ENCODE measurements at regions not wholly inside any gene's neighbourhood (a gene's known extent, or its start where the extent isn't known, plus 50 kb on each side); places are given as distances from the start of the nearest gene placed in this dataset.

DNA sequence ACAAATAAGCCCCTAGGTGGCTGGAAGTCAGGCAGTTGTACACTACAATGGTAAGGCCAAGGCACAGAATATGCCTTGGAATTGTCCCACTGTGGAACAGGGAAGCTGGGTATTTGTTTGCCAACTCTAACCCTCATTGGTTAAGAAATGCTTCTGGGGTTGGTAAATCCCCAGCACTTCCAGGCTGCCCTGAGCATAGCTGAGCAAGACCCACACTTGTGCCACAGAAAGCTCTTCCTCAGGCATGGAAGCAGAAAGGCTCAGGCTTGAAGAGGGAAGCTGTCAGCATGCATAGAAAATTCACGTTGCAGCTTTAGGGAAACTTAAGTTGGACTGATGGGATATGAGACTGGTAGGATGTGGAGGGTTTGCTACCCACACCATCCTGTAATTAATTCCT is 86.9 kb upstream of the PLCL2 start:
- no peaks in the 10 kb centered on the region for H3K36me3 ChIP-seq
- H3K27me3 ChIP-seq, result no peaks in the 10 kb centered on the region
- peaks cover 32 to 98% (median 63%) of the 10 kb centered on the region in 10 experiments for H3K4me1 ChIP-seq
- H3K4me3 ChIP-seq, result no peak overlapping the region
- H3K9ac ChIP-seq, result no peak overlapping the region
- H4K20me1 ChIP-seq, result no peaks in the 10 kb centered on the region
- peak overlapping the region in 8 of 11 experiments; percentile 5 to 92 (median 43); a peak in 11 of 22 replicates for H3K4me2 ChIP-seq
- TF ChIP-seq Cebpa-rat (IDR thresholded peaks at IDR 0.05), result no peak
- peaks cover 0 to 10% (median 0%) of the 10 kb centered on the region in 11 experiments; a peak in 3 of 22 replicates for H3K9me3 ChIP-seq (replicated peaks in 1 of 11)
- H3K27ac ChIP-seq, result peak overlapping the region in 6 of 11 experiments; percentile 0 to 42 (median 24); a peak in 8 of 22 replicates

DNA sequence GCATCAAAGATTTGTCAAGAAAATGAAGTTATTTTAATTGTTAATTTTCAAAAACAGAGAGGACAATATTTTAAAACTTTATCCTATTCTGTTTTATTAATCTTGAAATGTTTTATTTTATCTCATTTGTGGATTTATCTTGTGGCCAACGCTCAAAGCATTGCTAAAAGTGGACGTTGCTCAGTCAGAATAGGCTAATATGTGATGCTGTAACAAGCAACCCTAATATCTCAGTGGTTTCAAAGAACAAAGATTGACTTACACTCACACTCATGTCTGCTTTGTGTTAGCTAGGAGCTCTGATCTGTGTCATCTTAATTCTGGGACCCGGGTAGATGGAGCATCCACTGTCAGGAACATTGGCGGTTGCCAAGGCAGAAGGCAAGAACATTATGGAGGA is 86.0 kb upstream of the PLCL2 start:
- H3K9ac ChIP-seq, result no peak overlapping the region
- H3K4me3 ChIP-seq, result no peak overlapping the region
- peaks cover 0 to 12% (median 0%) of the 10 kb centered on the region in 11 experiments; a peak in 3 of 22 replicates for H3K9me3 ChIP-seq (replicated peaks in 1 of 11)
- no peaks in the 10 kb centered on the region for H4K20me1 ChIP-seq
- H3K27me3 ChIP-seq, result no peaks in the 10 kb centered on the region
- peak overlapping the region in 9 of 11 experiments; percentile 24 to 95 (median 90); a peak in 17 of 22 replicates for H3K27ac ChIP-seq
- no peaks in the 10 kb centered on the region for H3K36me3 ChIP-seq
- H3K4me1 ChIP-seq, result peaks cover 38 to 99% (median 71%) of the 10 kb centered on the region in 10 experiments
- TF ChIP-seq Cebpa-rat (IDR thresholded peaks at IDR 0.05), result no peak
- H3K4me2 ChIP-seq, result peak overlapping the region in 6 of 11 experiments; percentile 74 to 92 (median 79); a peak in 12 of 22 replicates

GRCh38 chr3:16800361-16800760 is 84.4 kb upstream of the PLCL2 start:
- TF ChIP-seq Cebpa-rat (IDR thresholded peaks at IDR 0.05), result no peak
- Histone ChIP-seq H3K27me3 (no peaks in the 10 kb centered on the region), H3K4me2 (peak overlapping the region; percentile 42 to 92 (median 77)), H3K4me1 (peaks cover 37 to 87% (median 69%) of the 10 kb centered on the region in 10 experiments), H3K4me3 (peak overlapping the region in 3 of 10 experiments; percentile 9 to 16 (median 15); a peak in 2 of 20 replicates), H3K9ac (peak overlapping the region in 9 of 11 experiments; percentile 24 to 78 (median 59); a peak in 16 of 22 replicates), H3K36me3 (no peaks in the 10 kb centered on the region), H3K27ac (peak overlapping the region; percentile 58 to 95 (median 86); a peak in 21 of 22 replicates), H3K9me3 (replicated peaks in 1 of 11) (peaks cover 0 to 28% (median 0%) of the 10 kb centered on the region in 11 experiments; a peak in 4 of 22 replicates), H4K20me1 (no peaks in the 10 kb centered on the region)

- H3K9me3 ChIP-seq (replicated peaks in 1 of 11), result peaks cover 0 to 28% (median 0%) of the 10 kb centered on the region in 11 experiments; a peak in 4 of 22 replicates
- peak overlapping the region; percentile 58 to 92 (median 76) for H3K4me2 ChIP-seq
- peak overlapping the region in 6 of 10 experiments; percentile 5 to 22 (median 14); a peak in 6 of 20 replicates for H3K4me3 ChIP-seq
- H3K9ac ChIP-seq, result peak overlapping the region in 10 of 11 experiments; percentile 40 to 78 (median 68); a peak in 20 of 22 replicates
- H3K27me3 ChIP-seq, result no peaks in the 10 kb centered on the region
- H3K4me1 ChIP-seq, result peaks cover 33 to 79% (median 64%) of the 10 kb centered on the region in 10 experiments
- no peaks in the 10 kb centered on the region for H3K36me3 ChIP-seq
- H3K27ac ChIP-seq, result peak overlapping the region; percentile 49 to 95 (median 86); a peak in 21 of 22 replicates
- no peaks in the 10 kb centered on the region for H4K20me1 ChIP-seq
- TF ChIP-seq Cebpa-rat (IDR thresholded peaks at IDR 0.05), result peak in 6 of 11 experiments; percentile 31 to 84 (median 54); a peak in 7 of 22 replicates
Observed at GRCh38 chr3:16801223-16801622, 83.5 kb upstream of the PLCL2 start.

DNA sequence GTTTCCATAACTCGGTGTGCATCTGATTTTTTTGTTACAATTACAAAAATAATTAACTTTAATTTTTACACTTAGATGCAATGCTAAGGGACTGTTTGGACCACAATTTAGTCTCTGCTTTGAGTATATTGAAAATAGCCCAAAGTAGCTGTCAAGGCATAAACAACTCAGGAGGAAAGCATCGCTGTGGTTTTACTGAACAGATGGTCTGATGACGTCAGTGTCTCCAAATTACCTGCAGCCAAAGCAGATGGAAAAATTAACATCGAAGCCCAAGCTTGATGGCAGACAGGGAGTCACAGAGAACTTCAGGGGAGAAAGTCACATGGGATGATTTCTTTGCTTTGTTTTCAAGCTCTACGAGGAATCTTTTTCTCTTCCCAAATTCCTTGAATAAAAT is 83.1 kb upstream of the PLCL2 start:
- no peaks in the 10 kb centered on the region for H4K20me1 ChIP-seq
- H3K9me3 ChIP-seq (replicated peaks in 1 of 11), result peaks cover 0 to 28% (median 0%) of the 10 kb centered on the region in 11 experiments; a peak in 4 of 22 replicates
- H3K27me3 ChIP-seq, result no peaks in the 10 kb centered on the region
- peak overlapping the region in 10 of 11 experiments; percentile 40 to 78 (median 68); a peak in 20 of 22 replicates for H3K9ac ChIP-seq
- peak overlapping the region; percentile 58 to 92 (median 76) for H3K4me2 ChIP-seq
- TF ChIP-seq Cebpa-rat (IDR thresholded peaks at IDR 0.05), result no peak
- H3K27ac ChIP-seq, result peak overlapping the region; percentile 49 to 95 (median 86); a peak in 21 of 22 replicates
- H3K4me3 ChIP-seq, result peak overlapping the region in 6 of 10 experiments; percentile 5 to 22 (median 14); a peak in 6 of 20 replicates
- H3K4me1 ChIP-seq, result peaks cover 33 to 75% (median 62%) of the 10 kb centered on the region in 10 experiments
- no peaks in the 10 kb centered on the region for H3K36me3 ChIP-seq

GRCh38 chr3:16802389-16802788 is 82.4 kb upstream of the PLCL2 start:
- Histone ChIP-seq H3K4me1 (peaks cover 33 to 68% (median 55%) of the 10 kb centered on the region in 10 experiments), H3K27ac (peak overlapping the region; percentile 49 to 95 (median 86); a peak in 21 of 22 replicates), H3K9me3 (replicated peaks in 1 of 11) (peaks cover 0 to 28% (median 0%) of the 10 kb centered on the region in 11 experiments; a peak in 4 of 22 replicates), H3K4me3 (no peak overlapping the region), H3K27me3 (no peaks in the 10 kb centered on the region), H3K4me2 (peak overlapping the region; percentile 58 to 92 (median 76)), H3K36me3 (no peaks in the 10 kb centered on the region), H4K20me1 (no peaks in the 10 kb centered on the region), H3K9ac (peak overlapping the region in 7 of 11 experiments; percentile 5 to 78 (median 69); a peak in 12 of 22 replicates)
- TF ChIP-seq Cebpa-rat (IDR thresholded peaks at IDR 0.05), result no peak

- TF ChIP-seq Cebpa-rat (IDR thresholded peaks at IDR 0.05), result no peak
- peak overlapping the region; percentile 58 to 92 (median 76); a peak in 20 of 22 replicates for H3K4me2 ChIP-seq
- no peak overlapping the region for H3K4me3 ChIP-seq
- no peaks in the 10 kb centered on the region for H3K27me3 ChIP-seq
- no peaks in the 10 kb centered on the region for H3K36me3 ChIP-seq
- H3K9ac ChIP-seq, result peak overlapping the region in 7 of 11 experiments; percentile 5 to 78 (median 69); a peak in 7 of 22 replicates
- peaks cover 33 to 61% (median 49%) of the 10 kb centered on the region in 10 experiments for H3K4me1 ChIP-seq
- H4K20me1 ChIP-seq, result no peaks in the 10 kb centered on the region
- H3K27ac ChIP-seq, result peak overlapping the region; percentile 49 to 95 (median 86); a peak in 21 of 22 replicates
- peaks cover 0 to 28% (median 0%) of the 10 kb centered on the region in 11 experiments; a peak in 4 of 22 replicates for H3K9me3 ChIP-seq (replicated peaks in 1 of 11)
Observed at GRCh38 chr3:16803019-16803418, 81.7 kb upstream of the PLCL2 start.

DNA sequence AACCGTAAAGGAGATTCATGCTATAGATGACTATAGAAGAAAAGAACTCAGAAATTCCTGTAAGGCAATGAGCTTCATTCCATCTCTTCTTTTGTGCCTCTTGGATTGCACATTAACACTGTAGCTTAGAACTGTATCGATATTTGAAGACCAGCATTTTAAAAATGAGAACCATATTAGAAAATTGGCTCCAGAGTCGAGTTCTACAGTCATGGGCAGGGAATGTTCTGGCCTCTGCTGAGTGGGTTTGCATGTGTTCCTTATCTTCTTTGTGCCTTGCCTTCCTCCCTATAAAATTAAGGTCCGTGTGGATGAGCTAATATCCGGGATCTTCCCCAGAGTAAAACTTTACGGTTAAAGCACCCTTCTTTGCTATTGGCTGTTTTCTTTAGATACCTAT is 77.4 kb upstream of the PLCL2 start:
- H3K4me2 ChIP-seq, result no peak overlapping the region
- no peaks in the 10 kb centered on the region for H3K27me3 ChIP-seq
- H4K20me1 ChIP-seq, result no peaks in the 10 kb centered on the region
- H3K36me3 ChIP-seq, result no peaks in the 10 kb centered on the region
- peaks cover 12 to 26% (median 17%) of the 10 kb centered on the region in 10 experiments; a peak in 19 of 20 replicates for H3K4me1 ChIP-seq
- H3K4me3 ChIP-seq, result no peak overlapping the region
- H3K27ac ChIP-seq, result no peak overlapping the region
- no peak overlapping the region for H3K9ac ChIP-seq
- no peak for TF ChIP-seq Cebpa-rat (IDR thresholded peaks at IDR 0.05)
- peaks cover 0 to 18% (median 0%) of the 10 kb centered on the region in 11 experiments; a peak in 3 of 22 replicates for H3K9me3 ChIP-seq (replicated peaks in 1 of 11)
